SH-SY5Y (cell line): ENCODE measurements at regions not wholly inside any gene's neighbourhood (a gene's known extent, or its start where the extent isn't known, plus 50 kb on each side); places are given as distances from the start of the nearest gene placed in this dataset.

Experiments used
- GATA2 ChIP-seq: IDR thresholded peaks from 2 replicates; pipeline ENCODE4 v1.6.1; 2011; ENCODE audit warnings: mild to moderate bottlenecking, low read depth, low read length
- GATA3 ChIP-seq: IDR thresholded peaks from 2 replicates; pipeline ENCODE4 v1.6.1; 2011; ENCODE audit warnings: low read depth, mild to moderate bottlenecking, low read length, moderate library complexity

DNA sequence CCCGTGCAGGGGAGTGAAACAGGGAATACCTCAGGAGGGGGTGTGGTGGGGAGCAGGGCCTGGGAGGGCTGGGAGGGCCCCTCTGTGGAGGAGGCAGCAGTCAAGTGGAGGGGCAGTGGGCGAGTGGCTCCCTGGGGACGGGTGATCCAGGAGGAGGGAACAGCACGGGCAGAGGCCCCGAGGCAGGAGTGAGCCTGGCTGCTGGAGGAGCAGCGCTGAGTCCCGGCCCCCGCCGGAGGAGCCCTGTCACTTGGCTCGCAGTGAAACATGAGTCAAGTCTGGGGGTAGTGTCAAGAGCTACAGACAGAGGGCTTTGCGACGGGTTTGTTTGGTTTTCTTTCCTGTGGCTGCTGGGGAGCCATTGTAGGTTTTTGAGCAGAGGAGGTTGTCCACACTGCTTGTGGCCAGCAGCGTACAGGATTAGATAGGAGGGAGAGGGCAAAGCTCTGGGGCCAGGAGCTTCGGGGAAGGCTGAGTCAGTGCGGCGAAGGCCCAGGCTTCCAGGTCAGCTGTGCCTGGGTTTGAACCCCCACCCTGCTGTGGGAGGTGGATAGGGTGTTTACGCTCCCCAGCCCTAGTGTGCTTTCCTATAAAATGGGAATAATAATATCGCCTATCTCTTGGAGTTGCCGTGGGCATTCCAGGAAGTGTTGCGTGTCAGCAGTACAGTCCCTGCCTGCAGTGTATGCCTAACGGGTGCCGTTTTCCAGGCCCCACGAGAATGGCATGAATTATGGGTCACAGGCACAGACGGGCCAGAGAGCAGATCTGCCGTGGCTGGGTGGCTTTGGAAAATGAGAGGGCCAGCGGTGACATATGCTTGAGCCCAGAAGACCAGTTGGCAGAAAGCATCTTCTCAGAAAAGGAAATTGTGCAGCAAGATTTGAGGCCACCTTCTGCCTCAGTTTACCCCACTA lies 115.9 kb upstream of the CIBAR2 start:
- TF ChIP-seq GATA3: no peak
- no peak for TF ChIP-seq GATA2
